ENCODE measurements at regions not wholly inside any gene's neighbourhood (a gene's known extent, or its start where the extent isn't known, plus 50 kb on each side); places are given as distances from the start of the nearest gene placed in this dataset.
A peak's percentile ranks its signal among the peaks of the same experiment; 100 is the strongest.

- no peak overlapping the region for H3K27ac ChIP-seq
- H3K27me3 ChIP-seq = no peaks in the 10 kb centered on the region
- H3K4me1 ChIP-seq = no peaks in the 10 kb centered on the region
- H3K4me3 ChIP-seq = no peak overlapping the region
- DNase-seq = no peak
- intact Hi-C loops (cut with DNase I) = no loop called here
- no peak for TF ChIP-seq CTCF (IDR thresholded peaks at IDR 0.05)
- TF ChIP-seq POLR2A (IDR thresholded peaks at IDR 0.05) = no peak
- WGBS, 4 donors = 77 to 84% (median 78%) methylated on average over 7 of the region's 7 CpGs
- no peaks in the 10 kb centered on the region for H3K36me3 ChIP-seq
- no peaks in the 10 kb centered on the region for H3K9me3 ChIP-seq
- no peak for ATAC-seq
Measured at GRCh38 chr9:105082843-105083242, 154.9 kb upstream of the ABCA1 start.

- H3K36me3 ChIP-seq = no peaks in the 10 kb centered on the region
- DNase-seq (no peak), ATAC-seq (no peak)
- H3K27ac ChIP-seq = no peak overlapping the region
- no peaks in the 10 kb centered on the region for H3K27me3 ChIP-seq
- intact Hi-C loops (cut with DNase I) = no loop called here
- H3K4me3 ChIP-seq = no peak overlapping the region
- TF ChIP-seq CTCF (IDR thresholded peaks at IDR 0.05) (no peak), POLR2A (IDR thresholded peaks at IDR 0.05) (no peak)
- H3K4me1 ChIP-seq = no peaks in the 10 kb centered on the region
- H3K9me3 ChIP-seq = no peaks in the 10 kb centered on the region
- WGBS, 4 donors = 52 to 67% (median 61%) methylated on average over 2 of the region's 2 CpGs
Measured at GRCh38 chr9:105083256-105083655, 155.3 kb upstream of the ABCA1 start.

DNA sequence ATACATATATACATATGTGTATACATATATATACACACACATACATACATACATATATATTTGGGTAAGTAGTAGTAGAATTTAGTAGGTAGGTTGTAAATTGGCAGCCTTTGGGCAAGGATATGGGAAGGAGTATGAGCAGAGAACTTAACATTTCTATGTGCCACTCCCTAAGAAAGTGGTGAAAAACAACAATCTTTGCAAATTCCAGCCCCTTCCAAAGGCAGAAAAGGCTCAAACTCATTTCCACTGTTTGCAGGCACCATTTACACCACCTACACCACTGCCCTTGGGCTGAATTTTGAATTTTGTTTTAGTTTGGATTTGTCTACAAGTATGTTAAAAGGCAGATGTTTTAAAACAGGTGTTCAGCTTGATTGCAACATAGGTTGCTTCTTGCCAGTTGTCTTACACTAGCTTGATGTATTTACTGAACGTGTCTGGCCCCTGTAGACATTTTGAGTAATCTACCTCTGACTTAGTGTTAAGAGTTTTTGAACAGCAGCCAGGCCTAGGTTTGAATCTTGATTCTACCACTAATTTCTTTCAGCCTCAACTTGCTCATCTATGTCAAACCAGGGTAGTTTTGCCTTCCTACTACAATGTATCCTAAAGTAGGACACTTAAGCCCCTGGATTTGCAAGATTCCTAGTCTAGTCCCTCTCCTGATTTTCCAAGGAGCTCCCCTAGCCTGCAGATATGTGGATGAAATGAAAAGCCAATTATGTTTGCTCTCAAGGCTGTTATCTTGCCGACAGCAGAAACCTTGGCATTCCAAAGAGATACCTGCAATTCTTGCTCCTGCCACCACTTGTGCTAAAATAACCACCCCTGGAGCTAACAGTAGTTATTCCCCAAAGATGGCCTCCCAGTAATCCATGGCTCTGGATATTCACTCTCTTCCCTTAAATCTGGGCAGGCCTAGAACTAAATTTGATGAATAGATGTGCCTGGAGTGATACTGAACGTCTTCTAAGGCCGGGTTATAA lies 156.2 kb upstream of the SLC44A1 start:
- H3K36me3 ChIP-seq = no peaks in the 10 kb centered on the region
- intact Hi-C loops (cut with DNase I) = no loop called here
- 47 to 71% (median 67%) methylated on average over 4 of the region's 4 CpGs for WGBS, 4 donors
- H3K9me3 ChIP-seq = peaks cover 0 to 5% (median 0%) of the 10 kb centered on the region in 12 donors
- H3K27me3 ChIP-seq = no peaks in the 10 kb centered on the region
- ATAC-seq = no peak
- no peak overlapping the region for H3K4me3 ChIP-seq
- TF ChIP-seq POLR2A (IDR thresholded peaks at IDR 0.05) = no peak
- no peak for TF ChIP-seq CTCF (IDR thresholded peaks at IDR 0.05)
- no peak overlapping the region for H3K27ac ChIP-seq
- DNase-seq = no peak
- H3K4me1 ChIP-seq = no peaks in the 10 kb centered on the region

DNA sequence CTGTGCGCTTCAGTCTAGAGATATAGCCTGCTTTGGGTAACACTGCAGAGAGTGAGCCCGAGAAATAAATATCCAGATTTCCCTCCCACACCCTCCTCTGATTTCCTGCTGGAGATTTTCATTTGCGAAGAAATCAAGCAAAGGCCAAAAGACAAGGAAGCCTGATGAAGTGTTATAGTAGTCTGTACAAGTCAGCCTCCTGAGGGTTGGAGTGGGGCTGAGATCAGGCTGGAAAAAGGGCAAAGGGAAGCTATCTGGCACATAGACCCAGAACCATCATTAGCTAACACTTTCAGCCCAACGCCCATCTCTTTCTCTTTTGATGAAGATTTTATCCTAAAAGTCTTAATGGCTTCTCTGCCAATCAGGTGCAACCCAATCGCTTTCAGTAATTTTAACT lies 154.6 kb upstream of the SLC44A1 start:
- Histone ChIP-seq H3K4me3 (no peak overlapping the region), H3K36me3 (no peaks in the 10 kb centered on the region), H3K4me1 (no peaks in the 10 kb centered on the region), H3K27me3 (no peaks in the 10 kb centered on the region), H3K27ac (no peak overlapping the region), H3K9me3 (peaks cover 0 to 5% (median 0%) of the 10 kb centered on the region in 12 donors)
- ATAC-seq = peak in 1 of 4 donors; percentile 34
- WGBS, 4 donors = 68 to 80% (median 72%) methylated on average over 5 of the region's 5 CpGs
- no peak for DNase-seq
- TF ChIP-seq CTCF (IDR thresholded peaks at IDR 0.05) = no peak
- no peak for TF ChIP-seq POLR2A (IDR thresholded peaks at IDR 0.05)
- intact Hi-C loops (cut with DNase I) = no loop called here

All from heart left ventricle (tissue), 16 donors.